Activated T-cell treated with anti-CD3 and anti-CD28 coated beads for 24 hours (primary cell): ENCODE measurements at regions not wholly inside any gene's neighbourhood (a gene's known extent, or its start where the extent isn't known, plus 50 kb on each side); places are given as distances from the start of the nearest gene placed in this dataset.

Experiments used
- DNase-seq: peaks from one replicate; pipeline ENCODE4 v3.0.0-alpha.2; 2020; ENCODE audit warnings: low read depth

DNA sequence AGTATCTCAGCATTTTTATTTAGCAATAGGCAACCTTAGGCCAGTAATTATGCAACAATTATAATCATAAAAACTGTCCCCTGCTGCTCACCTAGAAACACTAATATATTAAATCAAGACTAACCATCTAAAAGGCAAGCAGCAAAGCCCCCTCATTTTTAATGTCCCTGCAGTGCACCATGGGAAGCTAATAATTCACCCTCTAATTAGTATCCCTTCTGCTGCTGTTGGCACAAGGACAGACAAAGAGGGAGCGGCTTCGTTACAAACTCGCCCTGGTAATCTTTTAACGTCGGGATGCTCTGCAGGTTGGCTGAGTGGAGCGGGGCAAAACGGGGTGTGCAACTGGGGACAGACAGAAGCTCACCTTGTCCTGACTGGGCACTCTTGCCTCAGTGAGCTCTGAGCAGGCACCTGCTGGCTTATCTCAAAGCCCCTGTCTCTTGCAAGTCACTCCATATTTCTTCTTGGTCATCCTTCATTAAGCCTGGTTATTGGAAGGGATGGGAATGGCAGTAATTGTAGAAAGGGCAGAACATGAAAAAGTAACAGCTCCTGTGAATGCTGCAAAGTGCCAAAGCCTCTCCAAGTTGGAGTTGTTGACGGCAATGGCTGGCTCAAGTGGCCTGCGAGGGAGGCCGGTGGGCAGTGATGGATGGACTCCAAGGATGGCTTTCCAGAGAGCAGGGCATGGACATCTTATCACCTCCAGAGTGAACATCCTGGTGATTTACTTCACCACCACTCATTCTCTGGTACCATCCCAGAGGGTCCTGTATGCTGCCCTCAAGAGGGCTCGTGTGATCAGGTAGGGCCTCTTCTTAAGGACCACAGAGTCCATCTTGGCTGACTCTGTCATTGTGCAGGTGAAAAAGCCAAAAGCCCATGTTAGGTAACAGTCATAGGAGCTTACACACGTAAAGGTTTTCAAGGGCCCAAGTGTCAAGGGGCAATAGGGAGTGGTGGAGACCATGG is 219.6 kb upstream of the N4BP1 start:
- DNase-seq: no peak

DNA sequence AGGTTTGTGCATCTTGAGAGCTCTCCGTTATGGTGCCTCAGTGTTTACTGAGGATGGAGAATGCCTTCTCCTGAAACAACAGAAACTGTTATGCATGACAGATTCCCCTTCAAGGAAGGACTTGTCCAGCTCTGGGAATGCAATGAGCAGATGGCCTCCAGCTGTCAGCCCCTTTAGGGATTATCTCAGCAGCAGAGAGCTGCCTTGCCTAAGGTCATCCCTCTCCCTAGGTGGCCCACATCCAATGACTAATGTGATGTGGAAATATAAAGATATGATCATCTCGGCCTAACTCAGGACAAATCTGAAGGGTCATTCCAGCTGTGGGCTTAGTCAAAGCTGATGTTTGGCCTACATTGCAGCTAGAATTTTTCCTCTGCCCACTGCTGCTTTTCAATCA is 214.3 kb upstream of the N4BP1 start:
- no peak for DNase-seq

- DNase-seq: no peak
Observed at GRCh38 chr16:48822431-48822830, 212.5 kb upstream of the N4BP1 start.

- no peak for DNase-seq
Observed at GRCh38 chr16:48820379-48820778, 210.4 kb upstream of the N4BP1 start.

- DNase-seq: no peak
Observed at GRCh38 chr16:48818257-48818656, 208.3 kb upstream of the N4BP1 start.

GRCh38 chr16:48817032-48817431 is 207.1 kb upstream of the N4BP1 start:
- DNase-seq: no peak

DNA sequence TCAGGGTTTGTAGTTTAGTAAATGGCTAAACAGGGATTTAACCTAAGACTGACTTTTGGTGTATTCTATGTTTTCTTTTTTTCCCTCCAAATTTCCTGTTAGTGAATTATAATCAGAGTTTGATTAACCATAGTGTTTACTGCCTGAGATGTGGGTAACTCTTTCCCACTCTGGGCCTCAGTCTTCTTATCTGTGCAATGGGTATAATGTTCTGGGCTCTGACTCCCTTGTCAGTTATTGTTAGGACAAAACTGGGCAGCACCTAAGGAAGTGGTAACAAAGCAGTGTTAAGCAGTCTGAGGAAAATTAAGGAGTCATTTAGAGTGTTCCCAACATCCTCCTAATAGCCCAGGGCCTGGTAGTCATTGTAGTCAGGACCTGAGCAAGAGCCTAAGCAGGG is 206.4 kb upstream of the N4BP1 start:
- DNase-seq: no peak

GRCh38 chr16:48814994-48815393 is 205.0 kb upstream of the N4BP1 start:
- no peak for DNase-seq

DNA sequence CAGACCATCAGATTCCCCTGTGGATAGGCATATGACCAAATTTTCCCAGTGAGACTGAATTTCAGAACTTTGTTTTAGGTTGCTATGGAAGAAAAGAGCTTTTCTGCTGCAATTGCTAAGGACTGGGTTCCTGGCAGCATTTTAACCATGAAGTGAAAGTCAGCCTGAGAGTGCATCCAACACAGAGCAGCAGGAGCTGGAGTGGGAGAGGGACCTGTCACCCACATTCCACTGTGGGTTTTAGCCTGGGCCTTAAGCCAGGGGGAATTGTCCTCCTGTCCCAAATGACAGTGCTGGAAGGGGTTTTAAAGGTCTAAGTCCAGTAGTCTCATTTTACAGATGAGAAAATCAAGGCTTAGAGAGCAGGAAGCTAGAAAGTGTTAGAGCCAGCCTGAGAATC is 203.5 kb upstream of the N4BP1 start:
- DNase-seq: no peak

- no peak for DNase-seq
Observed at GRCh38 chr16:48812856-48813255, 202.9 kb upstream of the N4BP1 start.

DNA sequence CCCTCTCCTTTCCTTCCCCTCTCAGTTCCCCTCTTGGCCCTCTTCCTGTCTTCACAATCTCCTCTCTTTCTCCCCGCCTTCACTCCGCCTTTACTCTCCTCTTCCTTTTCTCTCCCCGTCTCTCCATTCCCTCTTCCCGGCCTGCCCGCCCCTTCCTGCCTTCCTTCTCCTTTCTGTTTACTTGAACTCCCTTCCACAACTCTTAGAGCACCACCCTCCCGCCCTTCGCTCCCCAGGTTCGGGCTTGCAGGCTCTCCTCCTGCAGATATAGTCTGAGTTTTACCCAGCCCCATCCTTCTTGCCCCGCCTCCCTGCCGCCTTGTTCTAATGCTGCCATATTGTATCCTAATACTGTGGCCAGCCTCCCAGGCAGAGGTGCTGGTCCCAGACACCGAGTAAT is 201.5 kb upstream of the N4BP1 start:
- no peak for DNase-seq

DNA sequence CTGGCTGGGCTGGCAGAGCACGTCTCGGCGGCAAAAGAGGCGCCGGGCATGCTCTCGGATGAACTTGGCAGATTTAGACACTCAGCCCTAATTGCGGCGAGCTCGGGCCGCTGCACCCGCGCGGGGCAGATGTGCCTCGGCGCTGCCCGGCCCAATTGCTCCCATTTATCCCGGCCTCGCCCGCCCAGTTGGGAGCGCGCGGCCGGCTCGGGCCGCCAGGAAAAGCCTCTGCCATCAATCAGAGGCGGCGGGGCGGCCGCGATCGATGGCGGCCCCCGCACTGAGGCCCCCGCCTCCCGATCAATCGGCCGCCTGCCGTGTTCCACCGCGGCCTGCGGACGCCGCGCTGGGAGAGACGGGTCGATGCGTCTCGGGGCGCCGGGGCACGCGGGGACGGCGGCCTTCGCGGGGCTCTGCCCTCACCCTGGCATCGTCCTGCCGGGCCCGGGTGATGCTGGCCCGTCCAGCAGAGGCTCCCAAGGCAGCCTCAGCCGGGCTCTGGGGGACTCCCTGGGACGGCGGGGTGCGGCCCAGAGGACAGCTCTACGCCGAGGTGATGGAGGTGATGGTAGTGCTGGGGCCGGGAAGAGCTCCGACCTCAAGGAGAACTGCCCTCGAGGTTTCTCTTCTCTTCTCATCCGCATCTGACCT is 200.9 kb upstream of the N4BP1 start:
- DNase-seq: no peak

- no peak for DNase-seq
Observed at GRCh38 chr16:48810436-48810802, 200.4 kb upstream of the N4BP1 start.

DNA sequence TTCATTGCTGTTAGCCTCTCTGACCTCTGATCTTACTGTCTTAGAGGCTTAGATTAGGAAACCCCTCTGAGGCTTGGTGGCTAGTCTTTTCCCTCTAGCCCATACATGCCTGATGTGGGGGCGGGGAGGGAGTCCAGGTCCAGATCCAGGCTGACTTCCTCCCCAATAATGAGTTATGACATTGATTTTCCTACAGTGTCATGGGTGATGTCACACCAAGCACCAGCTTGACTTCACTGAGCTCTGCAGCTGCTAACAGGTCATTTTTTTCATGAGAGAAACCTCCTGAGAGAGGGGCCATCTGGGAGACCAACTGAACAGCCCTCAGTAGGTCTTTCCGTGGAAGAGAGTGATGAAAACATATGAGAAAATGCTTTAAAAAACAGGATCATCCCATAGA is 180.2 kb upstream of the N4BP1 start:
- no peak for DNase-seq

DNA sequence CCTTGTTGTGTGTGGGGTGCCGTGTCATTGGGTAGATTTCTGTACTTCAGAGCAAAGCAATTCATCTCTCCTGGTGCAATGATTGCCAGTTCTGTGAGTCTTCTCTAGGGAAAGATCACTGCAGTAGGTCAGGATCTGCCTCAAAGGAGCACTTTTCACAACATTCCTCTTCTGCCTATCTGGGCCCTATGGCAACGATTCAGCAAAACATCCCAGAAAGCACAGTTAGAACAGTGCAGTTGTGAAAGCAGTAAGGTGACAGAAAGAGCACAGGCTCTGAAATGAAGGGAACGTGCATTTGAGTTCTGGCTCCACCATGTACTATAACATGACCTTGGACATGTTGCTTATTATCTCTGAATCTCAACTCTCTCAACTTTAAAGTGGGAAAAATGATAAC is 178.5 kb upstream of the N4BP1 start:
- no peak for DNase-seq

- no peak for DNase-seq
Observed at GRCh38 chr16:48745541-48745940, 135.6 kb upstream of the N4BP1 start.

DNA sequence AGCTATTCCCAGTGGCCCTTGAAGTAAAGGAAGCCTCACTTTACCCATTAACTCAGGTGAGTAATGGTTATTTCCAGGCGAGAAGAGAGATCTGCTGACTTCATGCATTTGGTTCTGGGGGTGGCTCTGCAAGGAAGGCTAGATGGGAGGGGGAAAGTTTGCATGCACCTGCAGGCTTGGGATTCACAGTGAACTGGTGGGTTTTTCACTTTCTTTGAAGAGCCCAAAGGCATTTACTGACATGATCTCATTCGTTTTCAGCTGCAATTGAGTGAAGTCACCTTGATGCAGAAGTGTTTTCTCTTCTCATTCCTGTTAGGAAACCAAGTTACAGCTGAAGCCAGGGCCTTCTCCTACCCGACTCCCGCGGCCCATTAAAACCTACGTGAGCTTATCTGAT is 131.0 kb upstream of the N4BP1 start:
- no peak for DNase-seq

GRCh38 chr16:48734220-48734619 is 124.2 kb upstream of the N4BP1 start:
- no peak for DNase-seq

GRCh38 chr16:48704710-48705109 is 94.7 kb upstream of the N4BP1 start:
- DNase-seq: no peak

- peak; percentile 16 for DNase-seq
Observed at GRCh38 chr16:48687421-48688038, 77.5 kb upstream of the N4BP1 start.

GRCh38 chr16:48684148-48684547 is 74.2 kb upstream of the N4BP1 start:
- DNase-seq: no peak

GRCh38 chr16:48682971-48683370 is 73.0 kb upstream of the N4BP1 start:
- DNase-seq: no peak

- no peak for DNase-seq
Observed at GRCh38 chr16:48681520-48681919, 71.5 kb upstream of the N4BP1 start.
